ENCODE measurements at regions not wholly inside any gene's neighbourhood (a gene's known extent, or its start where the extent isn't known, plus 50 kb on each side); places are given as distances from the start of the nearest gene placed in this dataset.
"Not testable (repeated sequence)": the region's sequence is repeated elsewhere in the genome, so short reads cannot be mapped to it uniquely, and the experiment has no call there.

GRCh38 chr6:115839583-115840181, 221.0 kb downstream of the FRK start:
- H3K4me3 Mint-ChIP-seq (ENCODE audit: unreplicated experiment) = no peak overlapping the region
- no peaks in the 10 kb centered on the region for H3K9me3 Mint-ChIP-seq (ENCODE audit: unreplicated experiment)
- H3K4me1 Mint-ChIP-seq (ENCODE audit: unreplicated experiment) = no peaks in the 10 kb centered on the region
- no peaks in the 10 kb centered on the region for H3K36me3 Mint-ChIP-seq (ENCODE audit: low read depth, unreplicated experiment)
- TF ChIP-seq CTCF (IDR thresholded peaks at IDR 0.05; ENCODE audit: unreplicated experiment) = no peak
- peaks cover 2% of the 10 kb centered on the region for H3K27me3 Mint-ChIP-seq (ENCODE audit: unreplicated experiment)
- DNase-seq (ENCODE audit: low spot score) = no peak
- H3K27ac Mint-ChIP-seq (ENCODE audit: unreplicated experiment) = no peak overlapping the region

- Mint-ChIP-seq H3K27me3 (ENCODE audit: unreplicated experiment) (peaks cover 2% of the 10 kb centered on the region), H3K4me3 (ENCODE audit: unreplicated experiment) (no peak overlapping the region), H3K36me3 (ENCODE audit: low read depth, unreplicated experiment) (no peaks in the 10 kb centered on the region), H3K27ac (ENCODE audit: unreplicated experiment) (no peak overlapping the region), H3K4me1 (ENCODE audit: unreplicated experiment) (no peaks in the 10 kb centered on the region), H3K9me3 (ENCODE audit: unreplicated experiment) (no peaks in the 10 kb centered on the region)
- TF ChIP-seq CTCF (IDR thresholded peaks at IDR 0.05; ENCODE audit: unreplicated experiment) = peak; percentile 61
- DNase-seq (ENCODE audit: low spot score) = peak; percentile 47
Observed at GRCh38 chr6:115838763-115839401, 221.8 kb downstream of the FRK start.

GRCh38 chr6:115838216-115838615, 222.5 kb downstream of the FRK start:
- H3K27me3 Mint-ChIP-seq (ENCODE audit: unreplicated experiment) = peaks cover 2% of the 10 kb centered on the region

GRCh38 chr6:115836374-115836773, 224.3 kb downstream of the FRK start:
- H3K36me3 Mint-ChIP-seq (ENCODE audit: low read depth, unreplicated experiment); H3K27me3 Mint-ChIP-seq (ENCODE audit: unreplicated experiment); H3K4me3 Mint-ChIP-seq (ENCODE audit: unreplicated experiment); H3K9me3 Mint-ChIP-seq (ENCODE audit: unreplicated experiment); H3K4me1 Mint-ChIP-seq (ENCODE audit: unreplicated experiment); DNase-seq (ENCODE audit: low spot score); H3K27ac Mint-ChIP-seq (ENCODE audit: unreplicated experiment): not testable (repeated sequence)

More at GRCh38 chr6:115838216-115838615, 222.5 kb downstream of the FRK start:
- Mint-ChIP-seq H3K27ac (ENCODE audit: unreplicated experiment) (no peak overlapping the region), H3K36me3 (ENCODE audit: low read depth, unreplicated experiment) (no peaks in the 10 kb centered on the region), H3K4me3 (ENCODE audit: unreplicated experiment) (no peak overlapping the region), H3K4me1 (ENCODE audit: unreplicated experiment) (no peaks in the 10 kb centered on the region), H3K9me3 (ENCODE audit: unreplicated experiment) (no peaks in the 10 kb centered on the region)
- no peak for TF ChIP-seq CTCF (IDR thresholded peaks at IDR 0.05; ENCODE audit: unreplicated experiment)
- DNase-seq (ENCODE audit: low spot score) = no peak

- Mint-ChIP-seq H3K36me3 (ENCODE audit: low read depth, unreplicated experiment) (no peaks in the 10 kb centered on the region), H3K4me1 (ENCODE audit: unreplicated experiment) (no peaks in the 10 kb centered on the region), H3K9me3 (ENCODE audit: unreplicated experiment) (no peaks in the 10 kb centered on the region), H3K27ac (ENCODE audit: unreplicated experiment) (no peak overlapping the region), H3K27me3 (ENCODE audit: unreplicated experiment) (peaks cover 2% of the 10 kb centered on the region), H3K4me3 (ENCODE audit: unreplicated experiment) (no peak overlapping the region)
- DNase-seq (ENCODE audit: low spot score) = no peak
- TF ChIP-seq CTCF (IDR thresholded peaks at IDR 0.05; ENCODE audit: unreplicated experiment) = no peak
Observed at GRCh38 chr6:115835314-115835713, 225.4 kb downstream of the FRK start.

GRCh38 chr6:115834542-115834941, 226.1 kb downstream of the FRK start:
- not testable (repeated sequence) for H3K4me1 Mint-ChIP-seq (ENCODE audit: unreplicated experiment); H3K9me3 Mint-ChIP-seq (ENCODE audit: unreplicated experiment); H3K4me3 Mint-ChIP-seq (ENCODE audit: unreplicated experiment); H3K36me3 Mint-ChIP-seq (ENCODE audit: low read depth, unreplicated experiment); H3K27me3 Mint-ChIP-seq (ENCODE audit: unreplicated experiment); DNase-seq (ENCODE audit: low spot score); H3K27ac Mint-ChIP-seq (ENCODE audit: unreplicated experiment)

Measured in endothelial cell (in vitro differentiated cells).